GM12874 (cell line): ENCODE measurements at regions not wholly inside any gene's neighbourhood (a gene's known extent, or its start where the extent isn't known, plus 50 kb on each side); places are given as distances from the start of the nearest gene placed in this dataset.

ENCODE experiments used
- TF ChIP-seq, protein P1 (sequence below): IDR thresholded peaks from 2 replicates; pipeline ENCODE4 v1.5.1; 2011; ENCODE audit warnings: low read depth, mild to moderate bottlenecking, control low read depth, low read length, moderate library complexity; ENCODE audit not compliant: insufficient read depth

DNA sequence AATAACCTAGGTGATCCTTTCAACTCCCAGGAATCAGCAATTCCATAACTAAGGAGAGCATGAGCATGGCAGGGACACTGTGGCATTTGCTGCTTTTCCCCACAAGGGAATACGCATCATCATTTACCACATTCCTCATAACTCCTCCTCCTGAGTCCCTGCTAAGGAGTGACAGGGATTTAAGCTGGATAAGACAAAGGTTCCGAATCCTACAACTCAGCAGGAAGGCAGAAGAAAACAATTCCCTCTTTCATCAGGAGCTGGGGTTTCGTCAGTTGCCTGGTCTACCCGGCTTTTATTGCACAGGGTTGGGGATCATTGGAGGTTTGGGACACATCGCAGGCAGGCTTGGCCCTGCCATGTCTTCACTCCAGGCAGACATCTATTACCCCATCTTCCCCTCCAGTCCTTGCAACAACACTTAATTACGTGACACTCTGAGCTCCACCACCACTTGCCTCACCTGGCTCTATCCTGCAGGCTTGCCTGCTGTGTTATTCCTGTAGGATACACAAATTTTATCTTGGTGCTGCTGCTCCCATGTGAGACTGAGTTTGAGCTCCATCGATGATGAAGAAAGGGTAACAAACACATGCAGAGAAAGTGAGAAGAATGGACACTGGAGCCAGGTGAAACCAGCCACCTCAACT, 563.0 kb upstream of the KLF4 start:
- TF ChIP-seq, protein P1, sequence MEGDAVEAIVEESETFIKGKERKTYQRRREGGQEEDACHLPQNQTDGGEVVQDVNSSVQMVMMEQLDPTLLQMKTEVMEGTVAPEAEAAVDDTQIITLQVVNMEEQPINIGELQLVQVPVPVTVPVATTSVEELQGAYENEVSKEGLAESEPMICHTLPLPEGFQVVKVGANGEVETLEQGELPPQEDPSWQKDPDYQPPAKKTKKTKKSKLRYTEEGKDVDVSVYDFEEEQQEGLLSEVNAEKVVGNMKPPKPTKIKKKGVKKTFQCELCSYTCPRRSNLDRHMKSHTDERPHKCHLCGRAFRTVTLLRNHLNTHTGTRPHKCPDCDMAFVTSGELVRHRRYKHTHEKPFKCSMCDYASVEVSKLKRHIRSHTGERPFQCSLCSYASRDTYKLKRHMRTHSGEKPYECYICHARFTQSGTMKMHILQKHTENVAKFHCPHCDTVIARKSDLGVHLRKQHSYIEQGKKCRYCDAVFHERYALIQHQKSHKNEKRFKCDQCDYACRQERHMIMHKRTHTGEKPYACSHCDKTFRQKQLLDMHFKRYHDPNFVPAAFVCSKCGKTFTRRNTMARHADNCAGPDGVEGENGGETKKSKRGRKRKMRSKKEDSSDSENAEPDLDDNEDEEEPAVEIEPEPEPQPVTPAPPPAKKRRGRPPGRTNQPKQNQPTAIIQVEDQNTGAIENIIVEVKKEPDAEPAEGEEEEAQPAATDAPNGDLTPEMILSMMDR, result no peak

DNA sequence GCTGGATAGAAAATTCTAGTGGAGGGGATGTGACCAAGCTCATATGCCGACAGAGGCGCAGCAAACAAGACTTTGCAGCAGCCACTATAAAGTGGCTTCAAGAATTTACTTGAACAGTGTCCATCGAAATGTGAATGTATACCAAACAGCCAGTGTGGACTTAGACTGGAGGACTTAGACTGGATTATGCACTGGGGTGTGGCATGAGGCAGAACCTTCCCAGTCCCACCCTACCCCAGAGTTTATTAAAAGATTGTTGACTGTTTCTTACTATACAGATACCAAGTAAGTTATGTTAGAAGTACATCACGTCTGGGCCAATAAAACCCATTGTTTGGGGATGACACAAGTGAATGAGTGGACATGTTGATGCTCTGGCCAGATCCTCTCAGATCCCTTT, 561.3 kb upstream of the KLF4 start:
- TF ChIP-seq, protein P1, result no peak

DNA sequence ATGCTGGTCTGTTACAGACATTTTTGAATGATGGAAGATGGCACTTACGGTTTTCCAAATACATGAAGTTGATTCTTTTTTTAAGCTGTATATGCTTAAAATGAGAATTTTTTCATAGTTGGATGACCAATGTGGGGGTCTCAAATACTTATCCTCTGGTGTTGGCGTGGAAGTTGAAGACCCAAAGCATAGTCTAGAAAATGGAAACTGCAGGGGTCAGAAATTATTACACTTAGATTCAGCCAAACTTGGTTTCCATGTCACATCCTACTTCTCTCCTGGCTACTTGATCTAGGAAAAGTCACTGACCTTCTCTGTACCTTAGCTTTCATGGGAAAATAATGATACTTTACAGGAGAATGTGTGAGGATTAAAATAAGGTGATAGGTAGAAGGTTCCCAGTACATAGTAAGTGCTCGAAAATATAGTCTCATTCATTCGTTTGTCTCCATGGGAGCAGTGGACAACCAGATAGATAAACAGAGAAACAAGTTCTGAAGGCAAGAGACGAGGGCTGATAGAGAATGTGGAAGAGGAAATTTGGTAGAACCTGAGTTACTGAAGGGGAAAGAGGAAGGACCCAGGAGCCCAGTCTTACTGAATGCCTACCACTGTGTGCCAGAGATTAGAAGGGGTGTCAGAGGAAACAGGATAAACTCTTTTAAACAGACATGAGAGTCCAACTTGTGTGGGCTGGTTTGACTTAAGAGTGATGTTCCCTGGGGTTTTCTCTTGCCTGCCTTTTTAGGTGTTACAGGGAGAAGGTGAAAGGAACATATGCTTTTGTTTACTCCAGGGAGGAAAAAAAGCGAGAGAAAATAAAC, 560.3 kb upstream of the KLF4 start:
- TF ChIP-seq, protein P1, result no peak

DNA sequence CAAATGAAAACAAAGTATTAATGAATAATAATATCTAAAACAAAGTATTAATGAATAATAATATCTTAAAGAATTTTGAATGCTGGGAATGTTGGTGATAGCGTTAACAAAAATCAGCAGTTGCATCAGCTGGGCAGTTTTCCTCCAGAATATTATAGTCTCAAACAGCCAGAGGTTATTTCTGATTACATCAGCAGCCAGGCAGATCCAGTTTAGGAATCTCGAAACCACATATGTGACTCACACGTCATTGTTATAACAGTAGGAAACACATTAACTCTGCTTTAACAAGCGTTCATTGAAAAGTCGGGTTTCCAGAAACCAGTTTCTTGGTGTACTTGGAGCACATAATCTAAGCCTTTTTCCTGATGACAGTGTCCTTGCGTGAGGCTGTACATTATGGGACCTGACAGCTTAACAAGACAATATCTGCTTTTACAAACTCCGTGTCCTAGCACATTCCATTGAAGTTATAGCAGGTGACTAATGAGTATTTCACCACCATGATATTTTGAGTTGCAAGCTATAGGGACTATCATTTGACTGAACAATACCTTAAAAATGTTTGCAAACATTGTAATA, 559.5 kb upstream of the KLF4 start:
- TF ChIP-seq, protein P1, result no peak

DNA sequence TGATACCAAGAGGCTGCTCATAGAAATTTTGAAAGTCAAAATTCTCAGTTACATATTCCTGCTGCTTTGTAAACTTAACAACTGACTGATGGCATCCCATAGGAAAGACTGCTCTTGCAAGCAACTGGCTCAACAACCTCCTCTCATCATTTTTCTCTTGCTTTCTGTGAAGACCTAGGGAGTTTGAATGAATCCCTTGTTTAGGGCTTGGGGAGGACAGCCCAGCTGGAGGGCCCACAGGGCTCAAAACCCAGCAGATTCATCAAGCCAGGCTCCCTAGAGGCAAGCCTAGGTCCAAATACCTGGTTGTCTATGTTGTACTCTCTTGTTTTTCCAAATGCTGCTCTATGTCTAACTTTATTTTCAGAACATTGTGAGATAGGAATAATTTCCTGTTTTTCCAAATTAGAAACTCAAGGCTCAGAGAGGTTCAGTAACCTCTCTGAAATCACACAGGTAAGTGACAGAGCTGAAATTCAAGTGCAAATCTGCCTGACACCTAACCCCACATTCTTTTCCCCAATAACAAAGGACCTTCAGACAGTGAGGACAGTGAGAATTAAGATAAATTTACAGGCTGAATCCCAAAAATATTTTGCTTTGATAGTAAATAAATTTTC, 558.9 kb upstream of the KLF4 start:
- TF ChIP-seq, protein P1, result no peak

DNA sequence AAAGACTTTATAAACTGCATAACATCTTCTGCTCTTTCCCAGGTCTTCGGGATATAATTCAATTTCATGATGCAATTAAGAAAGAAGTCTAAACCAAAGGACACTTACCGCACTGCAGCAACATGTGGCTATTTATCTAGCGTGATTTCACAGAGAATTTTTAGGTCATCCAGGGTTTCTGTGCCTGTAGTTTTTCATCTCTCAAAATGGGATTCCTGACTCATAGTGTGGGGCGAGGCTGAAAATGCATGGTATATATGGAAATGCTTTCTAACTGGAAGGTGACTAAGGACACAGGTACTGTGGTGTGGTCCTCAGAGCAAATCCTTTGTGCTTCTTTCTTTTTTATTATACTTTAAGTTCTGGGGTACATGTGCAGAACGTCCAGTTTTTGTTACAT, 557.7 kb upstream of the KLF4 start:
- TF ChIP-seq, protein P1, result no peak

DNA sequence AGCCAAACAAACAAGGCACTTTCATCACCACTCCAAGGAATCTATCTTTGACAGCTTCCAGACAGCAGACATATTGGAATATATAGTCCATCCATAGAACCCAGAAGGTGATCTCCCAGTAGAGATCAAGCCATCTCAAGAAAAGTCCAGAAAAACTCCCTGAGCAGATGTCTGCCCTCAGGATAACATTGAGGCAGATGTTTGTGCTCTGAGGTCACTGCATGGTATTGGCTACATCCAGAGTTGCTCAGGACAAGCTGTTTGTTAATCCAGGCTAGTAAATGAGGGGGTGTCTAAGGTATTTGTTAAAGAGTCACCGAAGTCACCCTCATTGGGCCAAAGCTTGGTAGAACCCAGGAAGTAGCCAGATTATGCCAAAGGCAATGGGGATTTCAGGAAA, 556.3 kb upstream of the KLF4 start:
- TF ChIP-seq, protein P1, result no peak
